ENCODE measurements at regions not wholly inside any gene's neighbourhood (a gene's known extent, or its start where the extent isn't known, plus 50 kb on each side); places are given as distances from the start of the nearest gene placed in this dataset.
"Not testable (repeated sequence)": the region's sequence is repeated elsewhere in the genome, so short reads cannot be mapped to it uniquely, and the experiment has no call there.

GRCh38 chr12:46657453-46658411 is 168.1 kb downstream of the SLC38A4 start (continued):
- TF ChIP-seq SP2 (IDR thresholded peaks at IDR 0.05; ENCODE audit: low read length) (no peak), EGR1 (IDR thresholded peaks at IDR 0.05; ENCODE audit: borderline replicate concordance, low read depth, low read length) (no peak), ATF2 (IDR thresholded peaks at IDR 0.05; ENCODE audit: low read length) (no peak), RNF2 (IDR thresholded peaks at IDR 0.05; ENCODE audit: borderline replicate concordance, low read depth, low read length, missing control alignments, poor library complexity, severe bottlenecking) (no peak), JUND (IDR thresholded peaks at IDR 0.05; ENCODE audit: low read length) (no peak), SIN3A (conservative IDR thresholded peaks at IDR 0.05 in 1 of 2, IDR thresholded peaks at IDR 0.05 in 1 of 2; ENCODE audit: low read depth in 1 of 2, low read length in 2 of 2) (no peak), BACH1 (IDR thresholded peaks at IDR 0.05; ENCODE audit: low read length) (no peak), HDAC2 (IDR thresholded peaks at IDR 0.05; ENCODE audit: borderline replicate concordance in 1 of 2, low read depth in 2 of 2, low read length in 2 of 2) (no peak)

GRCh38 chr12:46655984-46656383 is 169.8 kb downstream of the SLC38A4 start:
- H3K9ac ChIP-seq (replicated peaks in 1 of 4; ENCODE audit: extremely low read depth in 1 of 4, low read depth in 3 of 4, low read length in 3 of 4); H3K18ac ChIP-seq (ENCODE audit: extremely low read depth, low read length); CTCF ChIA-PET (ENCODE audit: partially characterized antibody); H3K9me3 ChIP-seq (ENCODE audit: insufficient read depth in 2 of 2, low read depth in 1 of 2, low read length in 1 of 2); H4K91ac ChIP-seq (replicated peaks; ENCODE audit: insufficient read length, low read length); H3K79me1 ChIP-seq (ENCODE audit: low read depth, low read length); DNase-seq (ENCODE audit: low read depth in 1 of 2, low spot score in 2 of 2); H2BK15ac ChIP-seq (ENCODE audit: low read length); H4K5ac ChIP-seq (ENCODE audit: insufficient read length, low read depth, low read length); H2BK12ac ChIP-seq (ENCODE audit: low read depth, low read length); H3K4me3 ChIP-seq (ENCODE audit: extremely low read depth in 1 of 4, insufficient read depth in 2 of 4, low read depth in 3 of 4, low read length in 4 of 4); H2BK5ac ChIP-seq (ENCODE audit: low read depth, low read length); H2AK5ac ChIP-seq (ENCODE audit: low read depth, low read length); H4K20me1 ChIP-seq (replicated peaks in 1 of 2; ENCODE audit: control insufficient read depth in 1 of 2, insufficient read depth in 2 of 2, low read length in 2 of 2); H2BK120ac ChIP-seq (replicated peaks; ENCODE audit: low read depth, low read length); H3K4me2 ChIP-seq (ENCODE audit: insufficient read depth in 1 of 2, low read depth in 2 of 2, low read length in 2 of 2); H3K27me3 ChIP-seq (replicated peaks in 1 of 4; ENCODE audit: control insufficient read depth in 3 of 4, extremely low read depth in 1 of 4, insufficient read depth in 3 of 4, low read length in 3 of 4); H2AFZ ChIP-seq (ENCODE audit: low read length); H4K8ac ChIP-seq (ENCODE audit: extremely low read depth, insufficient read depth, low read length); H3K23me2 ChIP-seq (ENCODE audit: low read depth, low read length); H3K27ac ChIP-seq (ENCODE audit: low read depth, low read length); H3K4me1 ChIP-seq (replicated peaks in 1 of 4; ENCODE audit: control insufficient read depth in 3 of 4, insufficient read depth in 4 of 4, low read length in 3 of 4); H3K79me2 ChIP-seq (ENCODE audit: control insufficient read depth in 1 of 2, insufficient read depth in 2 of 2, low read length in 2 of 2); H3K23ac ChIP-seq (ENCODE audit: insufficient read length); H3K14ac ChIP-seq (ENCODE audit: insufficient read length); H3K36me3 ChIP-seq (ENCODE audit: control insufficient read depth in 2 of 4, insufficient read depth in 4 of 4, low read length in 3 of 4); H3K4ac ChIP-seq (replicated peaks; ENCODE audit: insufficient read length, low read depth, low read length); H3K56ac ChIP-seq (replicated peaks; ENCODE audit: insufficient read length, low read depth, low read length); FAIRE-seq: not testable (repeated sequence)
- peak overlapping the region; percentile 13; the same call in 1 of the 2 replicates for H2BK20ac ChIP-seq (ENCODE audit: low read length)
- POLR2A ChIA-PET (ENCODE audit: partially characterized antibody) = interaction anchor here (1.1 to 2.9 kb wide), 2 partner anchors 276 to 285 kb away, joined by 3 to 12 read pairs; no protein-coding TSS in a partner anchor
- WGBS, 2 experiments (ENCODE audit: extremely low coverage in 1 of 2, insufficient coverage in 1 of 2, insufficient read length in 1 of 2, insufficient replicate concordance in 2 of 2, low coverage in 1 of 2, low lambda C conversion rate in 2 of 2, missing lambda C conversion rate in 1 of 2) = 86% methylated on average over 3 of the region's 3 CpGs; no CpG with 5 or more reads in 1 of the 2 experiments
